Thoracic aorta (tissue), 2 donors: ENCODE measurements at regions not wholly inside any gene's neighbourhood (a gene's known extent, or its start where the extent isn't known, plus 50 kb on each side); places are given as distances from the start of the nearest gene placed in this dataset.
"Not testable (repeated sequence)": the region's sequence is repeated elsewhere in the genome, so short reads cannot be mapped to it uniquely, and the experiment has no call there.

Experiments used
- ATAC-seq: fragments of 150-250 bp; one replicate; pipeline ENCODE4 v1.8.0; 2017; ENCODE audit warnings: low read depth; ENCODE audit not compliant: insufficient number of reproducible peaks, low FRiP score
- DNase-seq: peaks from one replicate; pipeline ENCODE4 v3.0.0-alpha.2; 2020; ENCODE audit warnings: low spot score
- H3K27ac ChIP-seq, 2 donors: fragments of 200-600 bp; sonication (generic); 1 replicate in 1 of 2; 2 replicates in 1 of 2; pipeline ENCODE4 v1.5.1; 2016; ENCODE audit warnings: mild to moderate bottlenecking in 2 of 2, moderate library complexity in 2 of 2
- H3K27me3 ChIP-seq: fragments of 200-600 bp; sonication (generic); replicated peaks from 2 replicates; pipeline ENCODE4 v1.6.0; 2016; ENCODE audit warnings: mild to moderate bottlenecking; ENCODE audit not compliant: insufficient read depth
- H3K36me3 ChIP-seq: fragments of 200-600 bp; sonication (generic); one replicate; pipeline ENCODE4 v1.5.1; 2016
- H3K4me1 ChIP-seq, 2 donors: fragments of 200-600 bp; sonication (generic); 1 replicate in 1 of 2; 2 replicates in 1 of 2; pipeline versions ENCODE4 v1.5.1 to v1.6.0; 2016; ENCODE audit warnings: low read depth in 2 of 2, mild to moderate bottlenecking in 1 of 2; ENCODE audit not compliant: control insufficient read depth in 1 of 2
- H3K4me3 ChIP-seq: fragments of 200-600 bp; sonication (generic); 2 replicates; pipeline ENCODE4 v1.5.1; 2016; ENCODE audit warnings: mild to moderate bottlenecking
- H3K9me3 ChIP-seq: fragments of 200-600 bp; sonication (generic); 2 replicates; pipeline ENCODE4 v1.5.1; 2016
- TF ChIP-seq, protein P1 (sequence below): fragments of 200-600 bp; sonication (generic); IDR thresholded peaks from one replicate; pipeline ENCODE4 v1.5.1; 2019; ENCODE audit warnings: antibody characterized with exemption

DNA sequence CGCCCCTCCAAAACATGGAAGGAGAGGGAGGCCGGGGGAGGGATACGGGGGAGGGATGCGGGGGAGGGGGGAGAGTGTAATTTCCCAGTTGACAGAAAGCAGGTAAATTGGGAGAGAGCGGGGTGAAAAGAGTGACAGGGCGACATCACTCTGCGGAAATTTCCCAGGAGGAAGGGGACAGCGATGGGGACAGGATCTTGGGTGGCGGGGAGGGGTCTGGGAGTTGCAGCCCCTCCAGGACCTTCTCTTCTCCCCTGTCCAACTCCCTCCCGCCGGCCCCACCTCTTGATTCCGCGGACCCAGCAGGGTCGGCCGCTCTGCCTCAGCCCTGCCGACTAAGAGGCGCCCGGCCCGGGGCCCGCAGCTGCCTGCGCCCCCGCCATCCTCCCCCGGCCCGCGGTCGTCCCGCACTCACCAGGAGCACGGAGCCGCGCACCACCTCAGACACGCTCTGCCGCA, 108.0 kb upstream of the DOCK9 start:
- H3K4me1 ChIP-seq, result peaks cover 0 to 9% of the 10 kb centered on the region in 2 donors
- H3K27ac ChIP-seq, result peak overlapping the region in 1 of 2 donors; percentile 57
- TF ChIP-seq, protein P1, sequence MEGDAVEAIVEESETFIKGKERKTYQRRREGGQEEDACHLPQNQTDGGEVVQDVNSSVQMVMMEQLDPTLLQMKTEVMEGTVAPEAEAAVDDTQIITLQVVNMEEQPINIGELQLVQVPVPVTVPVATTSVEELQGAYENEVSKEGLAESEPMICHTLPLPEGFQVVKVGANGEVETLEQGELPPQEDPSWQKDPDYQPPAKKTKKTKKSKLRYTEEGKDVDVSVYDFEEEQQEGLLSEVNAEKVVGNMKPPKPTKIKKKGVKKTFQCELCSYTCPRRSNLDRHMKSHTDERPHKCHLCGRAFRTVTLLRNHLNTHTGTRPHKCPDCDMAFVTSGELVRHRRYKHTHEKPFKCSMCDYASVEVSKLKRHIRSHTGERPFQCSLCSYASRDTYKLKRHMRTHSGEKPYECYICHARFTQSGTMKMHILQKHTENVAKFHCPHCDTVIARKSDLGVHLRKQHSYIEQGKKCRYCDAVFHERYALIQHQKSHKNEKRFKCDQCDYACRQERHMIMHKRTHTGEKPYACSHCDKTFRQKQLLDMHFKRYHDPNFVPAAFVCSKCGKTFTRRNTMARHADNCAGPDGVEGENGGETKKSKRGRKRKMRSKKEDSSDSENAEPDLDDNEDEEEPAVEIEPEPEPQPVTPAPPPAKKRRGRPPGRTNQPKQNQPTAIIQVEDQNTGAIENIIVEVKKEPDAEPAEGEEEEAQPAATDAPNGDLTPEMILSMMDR, result no peak
- H3K36me3 ChIP-seq, result no peaks in the 10 kb centered on the region
- H3K27me3 ChIP-seq, result no peaks in the 10 kb centered on the region
- no peak for DNase-seq
- H3K9me3 ChIP-seq, result no peaks in the 10 kb centered on the region
- ATAC-seq, result no peak
- peak overlapping the region; percentile 82 for H3K4me3 ChIP-seq

DNA sequence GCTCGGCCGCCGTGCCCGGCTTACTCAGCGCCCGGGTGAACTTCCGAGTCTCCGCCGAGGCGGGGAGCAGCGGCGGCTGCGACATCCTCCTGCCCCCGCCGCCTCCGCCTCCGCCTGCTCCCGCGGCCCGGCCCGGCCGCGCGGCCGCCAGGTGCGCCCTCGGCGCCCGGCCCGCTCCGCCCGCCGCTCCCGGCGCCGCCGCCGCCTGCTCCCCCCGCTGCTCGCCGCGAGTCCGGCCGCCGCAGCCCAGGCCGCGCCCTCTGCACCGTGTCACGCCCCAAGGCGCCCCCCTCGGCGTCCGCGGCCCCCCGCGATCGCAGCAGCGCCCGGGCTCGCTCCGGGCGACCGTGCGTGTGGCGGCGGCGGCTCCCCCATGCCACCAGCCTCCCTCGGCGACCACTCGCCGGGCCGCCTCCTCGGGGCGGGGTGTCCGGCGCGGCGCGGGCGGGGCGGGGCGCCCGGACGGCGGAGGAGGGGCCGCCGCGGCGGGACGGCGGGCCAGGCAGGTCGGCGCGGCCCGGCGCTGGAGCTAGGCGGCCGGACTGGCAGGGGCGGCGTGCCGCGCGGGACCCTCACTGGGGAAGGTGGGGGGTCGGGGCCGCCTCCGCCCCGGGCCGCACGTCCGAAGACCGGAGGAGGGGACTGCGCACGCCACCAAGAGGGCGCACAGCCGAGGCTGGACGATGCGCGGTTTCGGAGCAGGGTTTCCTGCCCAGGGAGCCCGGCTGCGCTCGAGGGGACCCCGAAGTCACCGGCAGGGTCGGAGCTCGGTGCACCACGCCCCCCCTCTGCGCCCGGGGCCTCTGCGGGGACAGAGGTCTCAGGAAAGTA, 108.6 kb upstream of the DOCK9 start:
- Histone ChIP-seq H3K4me3 (peak overlapping the region; percentile 94), H3K27ac (peak overlapping the region; percentile 90 to 94), H3K36me3 (no peaks in the 10 kb centered on the region), H3K27me3 (no peaks in the 10 kb centered on the region), H3K9me3 (no peaks in the 10 kb centered on the region), H3K4me1 (peaks cover 0 to 9% of the 10 kb centered on the region in 2 donors)
- DNase-seq (no peak), ATAC-seq (peak; percentile 76)
- TF ChIP-seq, protein P1, result peak; percentile 9

DNA sequence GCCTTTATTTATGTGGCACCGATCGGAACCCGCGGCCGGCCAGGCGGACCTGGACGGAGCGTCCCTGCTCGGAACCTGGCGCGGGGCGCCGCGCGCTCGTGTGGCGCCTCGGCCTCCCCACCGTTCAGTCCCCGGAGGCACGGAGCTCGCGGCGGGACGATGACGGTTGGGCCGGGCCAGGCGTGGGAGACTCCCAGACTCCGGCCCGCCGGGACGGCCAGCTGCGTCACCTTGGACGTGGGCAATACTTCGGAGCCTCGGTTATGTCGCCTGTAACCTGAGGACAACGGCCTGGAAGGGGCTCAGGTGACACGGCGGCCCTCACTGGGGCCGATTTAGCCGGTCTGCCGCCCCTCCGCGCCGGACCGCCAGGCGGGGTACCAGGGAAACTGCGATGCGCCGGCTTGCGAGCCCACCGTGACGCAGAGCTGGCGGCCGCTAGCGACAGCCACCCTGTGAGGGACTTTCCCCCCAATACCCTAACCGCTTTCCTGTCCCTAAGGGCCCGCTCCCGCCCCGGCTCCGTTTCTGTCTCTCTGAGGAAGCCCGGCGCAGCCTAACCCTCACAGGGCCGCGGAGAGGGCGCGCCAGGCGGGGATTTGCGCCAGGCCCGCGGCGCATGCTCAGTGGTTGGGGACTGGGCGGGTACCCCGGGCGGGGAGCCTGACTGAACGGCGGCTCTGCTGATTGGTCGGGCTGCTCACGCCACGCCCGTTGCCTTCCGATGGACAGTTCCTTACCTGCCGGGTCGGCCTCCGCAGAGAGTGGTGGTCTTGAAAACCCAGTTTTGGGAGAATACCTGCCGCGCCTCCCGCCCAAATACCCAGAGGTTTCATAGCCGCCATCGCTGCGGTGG, 109.5 kb upstream of the DOCK9 start:
- Histone ChIP-seq H3K4me3 (peak overlapping the region; percentile 94), H3K36me3 (no peaks in the 10 kb centered on the region), H3K27ac (peak overlapping the region; percentile 90 to 94), H3K4me1 (peaks cover 0 to 9% of the 10 kb centered on the region in 2 donors), H3K9me3 (no peaks in the 10 kb centered on the region), H3K27me3 (no peaks in the 10 kb centered on the region)
- ATAC-seq (peak; percentile 53), DNase-seq (peak; percentile 49)
- TF ChIP-seq, protein P1, result peak; percentile 40

- Histone ChIP-seq H3K27me3 (no peaks in the 10 kb centered on the region), H3K36me3 (no peaks in the 10 kb centered on the region), H3K4me1 (peaks cover 0 to 9% of the 10 kb centered on the region in 2 donors), H3K27ac (peak overlapping the region; percentile 90 to 94), H3K4me3 (peak overlapping the region; percentile 94), H3K9me3 (no peaks in the 10 kb centered on the region)
- TF ChIP-seq, protein P1, result no peak
- no peak for ATAC-seq
- no peak for DNase-seq
Measured at GRCh38 chr13:99087954-99088491, 110.2 kb upstream of the DOCK9 start.

DNA sequence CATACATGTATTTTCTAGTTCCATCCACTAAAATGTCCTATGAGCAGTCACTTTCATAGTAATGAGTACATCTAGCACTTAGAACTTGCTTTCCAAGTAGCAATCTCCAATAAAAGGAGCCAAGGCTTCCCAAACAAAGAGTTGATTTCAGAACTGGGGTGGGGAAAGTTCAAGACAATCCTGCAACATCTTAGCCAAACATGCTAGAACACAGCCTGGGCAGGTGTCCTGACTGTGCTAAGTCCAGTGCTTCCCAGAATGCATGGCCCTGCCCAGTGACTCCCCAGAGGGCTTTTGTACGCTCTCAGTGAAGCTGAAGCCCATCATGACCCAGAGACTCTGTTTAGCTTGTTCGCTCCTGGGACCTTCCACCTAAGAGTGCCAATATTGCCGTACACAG, 106.7 kb upstream of the UBAC2 start:
- Histone ChIP-seq H3K4me1 (no peaks in the 10 kb centered on the region), H3K4me3 (no peak overlapping the region), H3K27me3 (no peaks in the 10 kb centered on the region), H3K27ac (no peak overlapping the region), H3K9me3 (no peaks in the 10 kb centered on the region), H3K36me3 (no peaks in the 10 kb centered on the region)
- ATAC-seq, result no peak
- DNase-seq, result no peak
- TF ChIP-seq, protein P1, result no peak

DNA sequence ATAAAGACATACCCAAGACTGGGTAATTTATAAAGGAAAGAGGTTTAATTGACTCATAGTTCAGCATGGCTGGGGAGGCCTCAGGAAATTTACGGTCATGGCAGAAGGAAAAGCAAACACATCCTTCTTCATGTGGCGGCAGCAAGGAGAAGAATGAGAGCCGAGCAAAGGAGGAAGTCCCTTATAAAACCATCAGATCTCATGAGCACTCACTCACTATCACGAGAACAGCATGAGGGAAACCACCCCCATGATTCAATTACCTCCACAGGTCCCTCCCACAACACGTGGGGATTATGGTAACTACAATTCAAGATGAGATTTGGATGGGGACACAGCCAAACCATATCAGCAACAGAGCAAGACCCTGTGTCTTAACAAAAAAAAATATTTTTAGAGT, 98.8 kb upstream of the UBAC2 start:
- H3K4me1 ChIP-seq, H3K27me3 ChIP-seq, DNase-seq, H3K4me3 ChIP-seq, H3K9me3 ChIP-seq, ATAC-seq, H3K27ac ChIP-seq, H3K36me3 ChIP-seq: not testable (repeated sequence)
